Thyroid gland (tissue), 4 donors: ENCODE measurements at regions not wholly inside any gene's neighbourhood (a gene's known extent, or its start where the extent isn't known, plus 50 kb on each side); places are given as distances from the start of the nearest gene placed in this dataset.

Experiments
- DNase-seq, 2 donors: peaks; one replicate each; pipeline ENCODE4 v3.0.0-alpha.2; 2019
- H3K27ac ChIP-seq, 3 donors: fragments of 200-600 bp; sonication (generic); 1 replicate in 2 of 3; 2 replicates in 1 of 3; pipeline ENCODE4 v1.5.1; 2016 to 2019; ENCODE audit warnings: mild to moderate bottlenecking in 1 of 3, moderate library complexity in 1 of 3
- H3K27me3 ChIP-seq: fragments of 200-600 bp; sonication (generic); one replicate; pipeline ENCODE4 v1.5.1; 2019
- H3K36me3 ChIP-seq, 2 donors: fragments of 200-600 bp; sonication (generic); one replicate each; pipeline ENCODE4 v1.5.1; 2016 to 2019
- H3K4me1 ChIP-seq, 2 donors: fragments of 200-600 bp; sonication (generic); one replicate each; pipeline ENCODE4 v1.5.1; 2017 to 2019
- H3K4me3 ChIP-seq, 3 donors: fragments of 200-600 bp; sonication (generic); replicated peaks in 1 of 3; 1 replicate in 2 of 3; 2 replicates in 1 of 3; pipeline ENCODE4 v1.5.1; 2016; ENCODE audit warnings: mild to moderate bottlenecking in 1 of 3
- H3K9me3 ChIP-seq: fragments of 200-600 bp; sonication (generic); one replicate; pipeline ENCODE4 v1.5.1; 2017
- POLR2A ChIP-seq, 2 donors: fragments of 450-650 bp; IDR thresholded peaks; one replicate each; pipeline ENCODE4 v1.6.1; 2017; ENCODE audit warnings: antibody characterized with exemption in 2 of 2, mild to moderate bottlenecking in 2 of 2, moderate library complexity in 1 of 2
- WGBS, 2 donors: methylation state at CpG; one replicate each; pipeline ENCODE4 v1.1.5; 2017; 5-methylcytosine and 5-hydroxymethylcytosine counted together
- intact Hi-C: fragments of 100-400 bp; cut with DNase I; formaldehyde crosslinking; loops from one replicate; pipeline ENCODE4 v1.15.1; 2023
- TF ChIP-seq, protein P1 (sequence below), 6 experiments: fragments of 200-600 bp in 3 of 6; fragments of 450-650 bp in 3 of 6; sonication (generic) in 3 of 6; IDR thresholded peaks; one replicate each; pipeline ENCODE4 v1.5.1; 2016 to 2019; ENCODE audit warnings: antibody characterized with exemption in 6 of 6, mild to moderate bottlenecking in 2 of 6, inconsistent platforms in 1 of 6, moderate library complexity in 1 of 6

GRCh38 chr6:104579310-104579863 is 280.3 kb downstream of the HACE1 start:
- TF ChIP-seq, protein P1, sequence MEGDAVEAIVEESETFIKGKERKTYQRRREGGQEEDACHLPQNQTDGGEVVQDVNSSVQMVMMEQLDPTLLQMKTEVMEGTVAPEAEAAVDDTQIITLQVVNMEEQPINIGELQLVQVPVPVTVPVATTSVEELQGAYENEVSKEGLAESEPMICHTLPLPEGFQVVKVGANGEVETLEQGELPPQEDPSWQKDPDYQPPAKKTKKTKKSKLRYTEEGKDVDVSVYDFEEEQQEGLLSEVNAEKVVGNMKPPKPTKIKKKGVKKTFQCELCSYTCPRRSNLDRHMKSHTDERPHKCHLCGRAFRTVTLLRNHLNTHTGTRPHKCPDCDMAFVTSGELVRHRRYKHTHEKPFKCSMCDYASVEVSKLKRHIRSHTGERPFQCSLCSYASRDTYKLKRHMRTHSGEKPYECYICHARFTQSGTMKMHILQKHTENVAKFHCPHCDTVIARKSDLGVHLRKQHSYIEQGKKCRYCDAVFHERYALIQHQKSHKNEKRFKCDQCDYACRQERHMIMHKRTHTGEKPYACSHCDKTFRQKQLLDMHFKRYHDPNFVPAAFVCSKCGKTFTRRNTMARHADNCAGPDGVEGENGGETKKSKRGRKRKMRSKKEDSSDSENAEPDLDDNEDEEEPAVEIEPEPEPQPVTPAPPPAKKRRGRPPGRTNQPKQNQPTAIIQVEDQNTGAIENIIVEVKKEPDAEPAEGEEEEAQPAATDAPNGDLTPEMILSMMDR (IDR thresholded peaks at IDR 0.05), result no peak
- no peak for TF ChIP-seq POLR2A (IDR thresholded peaks at IDR 0.05)

DNA sequence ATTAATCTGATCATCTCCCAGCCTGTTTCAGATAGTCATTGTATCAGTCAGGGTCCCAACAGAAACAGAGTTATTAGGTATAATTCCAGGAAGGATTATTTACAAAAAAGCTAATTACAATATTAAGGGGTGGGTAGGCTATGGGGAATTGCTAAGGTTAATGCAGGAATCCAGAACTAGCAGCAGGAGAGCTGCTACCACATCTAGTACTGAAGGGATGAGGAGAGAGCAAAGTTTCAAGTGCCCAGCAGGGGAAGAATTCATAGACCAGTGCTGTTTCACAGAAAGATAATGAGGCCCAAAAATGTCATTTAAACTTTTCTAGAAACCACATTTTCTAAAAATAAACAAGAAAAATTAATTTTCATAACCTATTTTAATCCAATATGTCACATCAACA is 284.2 kb downstream of the HACE1 start:
- Histone ChIP-seq H3K27me3 (no peaks in the 10 kb centered on the region), H3K27ac (no peak overlapping the region), H3K9me3 (no peaks in the 10 kb centered on the region), H3K36me3 (no peaks in the 10 kb centered on the region), H3K4me1 (no peaks in the 10 kb centered on the region), H3K4me3 (no peak overlapping the region)
- intact Hi-C loops, result no loop called here
- TF ChIP-seq POLR2A (IDR thresholded peaks at IDR 0.05), result no peak
- TF ChIP-seq, protein P1 (IDR thresholded peaks at IDR 0.05), result no peak
- DNase-seq, result no peak

More at GRCh38 chr6:104579310-104579863, 280.3 kb downstream of the HACE1 start:
- DNase-seq, result no peak
- intact Hi-C loops, result no loop called here
- Histone ChIP-seq H3K36me3 (no peaks in the 10 kb centered on the region), H3K4me3 (no peak overlapping the region), H3K27ac (no peak overlapping the region), H3K27me3 (no peaks in the 10 kb centered on the region), H3K4me1 (no peaks in the 10 kb centered on the region), H3K9me3 (no peaks in the 10 kb centered on the region)
- 75 to 84% methylated on average over 5 of the region's 5 CpGs for WGBS, 2 donors

- TF ChIP-seq, protein P1 (IDR thresholded peaks at IDR 0.05), result no peak
- TF ChIP-seq POLR2A (IDR thresholded peaks at IDR 0.05), result no peak
These were observed 285.5 kb downstream of the HACE1 start for GRCh38 chr6:104574135-104574750.

GRCh38 chr6:104573350-104573749 is 286.4 kb downstream of the HACE1 start:
- DNase-seq, result no peak
- H3K4me1 ChIP-seq, result no peaks in the 10 kb centered on the region
- no peaks in the 10 kb centered on the region for H3K9me3 ChIP-seq
- no peaks in the 10 kb centered on the region for H3K27me3 ChIP-seq
- TF ChIP-seq, protein P1 (IDR thresholded peaks at IDR 0.05), result no peak
- TF ChIP-seq POLR2A (IDR thresholded peaks at IDR 0.05), result no peak
- intact Hi-C loops, result no loop called here
- no peak overlapping the region for H3K4me3 ChIP-seq
- no peak overlapping the region for H3K27ac ChIP-seq
- H3K36me3 ChIP-seq, result no peaks in the 10 kb centered on the region
- 65 to 90% methylated on average over 3 of the region's 3 CpGs for WGBS, 2 donors

More at GRCh38 chr6:104574135-104574750, 285.5 kb downstream of the HACE1 start:
- H3K27ac ChIP-seq, result no peak overlapping the region
- H3K27me3 ChIP-seq, result no peaks in the 10 kb centered on the region
- H3K9me3 ChIP-seq, result no peaks in the 10 kb centered on the region
- H3K4me1 ChIP-seq, result no peaks in the 10 kb centered on the region
- intact Hi-C loops, result no loop called here
- no peak for DNase-seq
- no peaks in the 10 kb centered on the region for H3K36me3 ChIP-seq
- 85 to 87% methylated on average over 1 of the region's 1 CpG for WGBS, 2 donors
- H3K4me3 ChIP-seq, result no peak overlapping the region

GRCh38 chr6:104572901-104573300 is 286.8 kb downstream of the HACE1 start:
- Histone ChIP-seq H3K4me1 (no peaks in the 10 kb centered on the region), H3K27me3 (no peaks in the 10 kb centered on the region), H3K9me3 (no peaks in the 10 kb centered on the region), H3K36me3 (no peaks in the 10 kb centered on the region), H3K27ac (no peak overlapping the region), H3K4me3 (no peak overlapping the region)
- 64 to 71% methylated on average over 4 of the region's 4 CpGs for WGBS, 2 donors
- DNase-seq, result no peak
- TF ChIP-seq, protein P1 (IDR thresholded peaks at IDR 0.05), result no peak
- no peak for TF ChIP-seq POLR2A (IDR thresholded peaks at IDR 0.05)
- intact Hi-C loops, result no loop called here
